ENCODE measurements at regions not wholly inside any gene's neighbourhood (a gene's known extent, or its start where the extent isn't known, plus 50 kb on each side); places are given as distances from the start of the nearest gene placed in this dataset.

DNA sequence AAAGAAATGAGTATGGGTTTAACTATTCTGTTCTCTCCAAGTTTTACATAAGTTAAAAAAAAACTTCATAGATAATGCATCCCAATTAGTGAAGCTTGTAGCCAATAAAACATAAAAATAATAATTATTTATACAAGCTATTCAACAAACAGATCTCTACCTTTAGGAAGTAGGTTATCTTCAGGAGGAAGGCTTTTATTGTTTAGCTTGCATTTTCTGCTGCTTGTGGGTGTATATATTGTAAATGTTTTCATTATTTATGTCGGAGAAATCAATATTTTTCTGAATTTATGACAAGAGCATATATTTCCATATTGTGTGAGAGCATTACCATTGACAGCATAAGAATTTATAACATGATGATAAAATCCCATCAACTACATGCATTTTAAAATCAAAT is 208.3 kb downstream of the TRAM1L1 start:
- TF ChIP-seq GABPA (IDR thresholded peaks at IDR 0.05; ENCODE audit: low read depth): no peak
- TF ChIP-seq, protein P1, sequence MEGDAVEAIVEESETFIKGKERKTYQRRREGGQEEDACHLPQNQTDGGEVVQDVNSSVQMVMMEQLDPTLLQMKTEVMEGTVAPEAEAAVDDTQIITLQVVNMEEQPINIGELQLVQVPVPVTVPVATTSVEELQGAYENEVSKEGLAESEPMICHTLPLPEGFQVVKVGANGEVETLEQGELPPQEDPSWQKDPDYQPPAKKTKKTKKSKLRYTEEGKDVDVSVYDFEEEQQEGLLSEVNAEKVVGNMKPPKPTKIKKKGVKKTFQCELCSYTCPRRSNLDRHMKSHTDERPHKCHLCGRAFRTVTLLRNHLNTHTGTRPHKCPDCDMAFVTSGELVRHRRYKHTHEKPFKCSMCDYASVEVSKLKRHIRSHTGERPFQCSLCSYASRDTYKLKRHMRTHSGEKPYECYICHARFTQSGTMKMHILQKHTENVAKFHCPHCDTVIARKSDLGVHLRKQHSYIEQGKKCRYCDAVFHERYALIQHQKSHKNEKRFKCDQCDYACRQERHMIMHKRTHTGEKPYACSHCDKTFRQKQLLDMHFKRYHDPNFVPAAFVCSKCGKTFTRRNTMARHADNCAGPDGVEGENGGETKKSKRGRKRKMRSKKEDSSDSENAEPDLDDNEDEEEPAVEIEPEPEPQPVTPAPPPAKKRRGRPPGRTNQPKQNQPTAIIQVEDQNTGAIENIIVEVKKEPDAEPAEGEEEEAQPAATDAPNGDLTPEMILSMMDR (IDR thresholded peaks at IDR 0.05; ENCODE audit: insufficient read depth, low read length): no peak

Measured in HL-60 (cell line).